HG03045 (cell line): ENCODE measurements at regions not wholly inside any gene's neighbourhood (a gene's known extent, or its start where the extent isn't known, plus 50 kb on each side); places are given as distances from the start of the nearest gene placed in this dataset.

Experiments used
- ATAC-seq: cut with Tn5 transposase; IDR thresholded peaks from one replicate; pipeline ENCODE4 v1.9.1; 2021; ENCODE audit warnings: mild to moderate bottlenecking, moderate library complexity; ENCODE audit not compliant: unreplicated experiment

DNA sequence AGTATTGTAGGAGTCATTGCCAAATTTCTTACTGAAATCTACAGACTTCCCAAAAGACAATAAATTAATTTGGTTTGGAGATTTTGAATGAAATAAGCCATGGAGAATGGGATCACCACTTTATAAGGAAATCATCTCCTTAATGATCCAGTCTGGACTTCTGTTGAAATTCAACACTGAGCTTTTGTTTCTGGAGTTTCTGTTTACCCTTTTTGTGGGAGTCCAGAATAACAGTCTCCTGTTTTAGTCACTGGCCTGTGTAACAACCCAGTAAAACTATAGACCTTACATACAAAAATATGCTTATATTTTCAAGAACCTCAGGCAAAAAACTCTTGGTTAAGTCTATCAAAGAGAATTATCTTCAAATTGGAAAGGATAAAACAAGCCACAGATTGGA is 321.7 kb upstream of the PLET1 start:
- no peak for ATAC-seq

DNA sequence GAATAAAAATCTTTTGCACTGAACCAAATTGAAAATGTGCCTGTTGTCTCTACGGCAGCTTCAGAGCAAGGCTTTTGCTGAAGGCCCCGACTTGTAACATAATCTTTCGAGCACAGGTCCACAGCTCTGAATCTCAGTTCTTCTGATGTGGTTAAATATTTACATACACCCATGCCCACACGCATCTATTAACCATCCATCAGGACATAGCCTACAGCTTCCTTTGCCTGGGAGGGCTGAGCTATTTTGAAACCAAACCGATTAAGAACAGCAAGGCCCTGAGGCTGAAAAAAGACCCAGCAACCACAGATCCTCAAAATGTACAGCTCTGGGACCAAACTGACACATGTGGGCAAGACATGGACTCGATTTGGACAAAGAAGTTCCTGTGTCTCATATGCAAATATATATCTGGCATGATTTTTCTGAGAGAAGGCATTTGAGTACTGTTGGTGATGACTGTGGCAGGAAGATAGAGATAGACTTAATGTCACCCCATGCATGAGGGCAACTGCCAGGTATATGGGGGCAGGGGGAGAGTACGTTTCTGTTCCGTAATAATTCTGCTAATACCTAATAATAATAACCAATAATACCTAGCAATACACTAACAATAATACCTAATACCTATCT is 322.7 kb upstream of the PLET1 start:
- peak; percentile 83 for ATAC-seq

DNA sequence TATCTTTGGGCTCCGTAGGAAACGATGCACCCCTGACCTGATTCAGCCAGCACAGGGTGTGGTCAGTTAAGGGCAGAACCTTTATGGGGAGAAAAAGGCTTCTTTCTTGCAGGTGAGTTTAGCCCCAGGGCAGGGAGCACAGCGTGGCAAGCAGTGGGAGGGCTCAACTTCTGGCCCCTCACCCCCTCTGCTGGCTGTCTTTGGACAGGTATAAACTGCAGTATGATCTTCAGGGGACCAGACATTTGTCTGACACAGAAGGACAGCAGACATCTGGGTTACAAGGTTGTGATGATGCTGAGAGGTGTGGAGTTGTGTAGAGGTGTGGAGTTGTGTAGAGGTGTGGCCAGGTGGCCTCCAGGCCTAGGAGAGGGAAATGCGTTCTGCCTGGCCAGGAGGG is 324.0 kb upstream of the PLET1 start:
- no peak for ATAC-seq

DNA sequence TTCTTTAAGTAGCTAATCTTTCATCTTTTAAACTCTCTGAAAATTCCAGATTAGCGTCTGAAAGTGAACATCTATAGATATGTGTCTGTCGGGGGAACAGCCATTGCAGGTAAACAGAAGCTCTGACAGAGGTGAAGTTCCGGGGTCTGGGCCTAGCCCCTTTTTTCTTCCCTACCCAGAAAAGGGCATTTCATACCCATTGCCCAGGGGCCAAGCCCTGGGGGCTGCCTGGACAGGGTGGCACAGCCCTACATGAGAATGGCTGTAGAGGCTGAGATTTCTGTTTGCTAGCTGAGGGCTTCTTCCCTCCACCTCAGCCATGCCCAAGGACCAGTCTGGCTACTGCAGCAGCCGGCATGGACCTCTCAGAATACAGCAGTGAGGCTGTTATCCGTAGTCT is 327.0 kb upstream of the PLET1 start:
- ATAC-seq, result no peak

DNA sequence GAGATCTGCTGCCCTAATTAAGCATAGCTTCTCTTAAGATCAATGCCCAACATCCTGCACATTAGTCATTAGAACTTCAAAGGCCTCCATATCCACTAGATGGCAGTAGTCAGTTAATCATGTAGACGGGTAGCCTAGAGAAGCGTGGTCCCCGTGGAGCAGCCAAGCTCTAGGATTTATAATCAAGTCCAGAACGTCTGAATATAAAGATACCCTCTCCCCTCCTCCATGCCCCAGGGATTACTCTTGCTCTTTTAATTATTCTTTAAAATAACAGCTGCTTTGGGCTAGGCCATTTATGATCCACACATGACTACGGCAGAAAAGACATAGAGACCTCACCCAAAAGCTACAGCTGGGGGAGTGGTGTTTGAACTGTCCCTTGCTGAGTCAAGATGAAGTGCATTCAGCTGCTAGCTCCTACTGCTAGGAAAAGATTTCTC is 327.6 kb upstream of the PLET1 start:
- ATAC-seq, result no peak

DNA sequence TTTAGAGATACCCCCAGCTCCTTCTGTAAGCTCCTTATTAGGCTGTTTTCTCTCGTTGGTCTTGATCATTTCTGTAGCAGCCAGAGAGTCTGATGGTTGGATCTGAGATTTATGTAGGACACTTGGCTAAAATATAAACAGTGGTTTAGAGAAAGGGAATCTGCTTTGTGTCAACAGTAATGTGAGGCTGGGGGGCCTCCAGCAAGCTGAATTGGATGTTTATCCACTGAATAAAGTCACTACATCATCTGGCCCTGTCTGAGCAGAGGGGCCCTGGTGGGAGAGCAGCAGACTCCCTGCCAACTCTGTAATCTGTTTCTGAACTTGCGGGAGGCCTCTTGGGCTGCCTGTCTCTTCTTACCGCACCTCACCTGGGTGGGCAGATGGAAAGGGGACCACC is 328.5 kb upstream of the PLET1 start:
- no peak for ATAC-seq

DNA sequence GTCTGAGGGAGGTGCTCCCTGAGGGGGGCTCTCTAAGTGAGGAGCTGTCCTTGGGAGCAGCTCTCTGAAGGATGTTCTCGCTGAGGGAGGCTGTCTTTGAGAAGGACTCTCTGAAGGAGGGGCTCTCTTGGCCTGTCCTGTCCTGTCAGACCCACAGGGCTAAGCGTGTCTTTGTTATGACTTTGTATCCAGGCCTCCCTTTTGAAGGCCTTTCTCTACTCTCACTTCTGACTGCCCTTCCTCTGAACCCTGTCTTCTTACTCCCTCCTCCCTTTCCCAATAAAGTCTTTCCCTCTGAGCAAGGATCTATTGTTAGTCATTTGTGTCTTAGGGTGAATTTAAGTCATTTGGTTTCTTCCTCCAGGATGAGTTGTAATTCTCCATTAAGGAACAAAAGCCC is 330.1 kb upstream of the PLET1 start:
- no peak for ATAC-seq

DNA sequence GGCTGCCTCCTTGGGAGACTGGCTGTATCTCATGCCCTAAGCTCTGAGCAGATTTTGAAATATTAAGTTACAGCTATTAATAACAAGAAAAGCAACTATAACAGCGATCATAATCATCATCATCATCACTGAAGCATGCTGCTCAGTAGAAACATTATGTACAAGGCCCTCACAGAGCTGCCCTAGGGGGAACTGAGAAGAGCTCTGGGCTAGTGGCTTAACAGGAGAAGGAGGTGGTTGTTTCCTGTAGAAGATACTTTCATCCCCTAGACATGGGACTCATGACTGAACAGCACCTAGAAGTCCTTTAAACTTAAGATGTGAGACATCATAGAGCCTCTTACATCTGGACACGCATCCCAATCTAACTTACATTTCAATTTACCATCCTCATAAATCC is 332.8 kb upstream of the PLET1 start:
- no peak for ATAC-seq

DNA sequence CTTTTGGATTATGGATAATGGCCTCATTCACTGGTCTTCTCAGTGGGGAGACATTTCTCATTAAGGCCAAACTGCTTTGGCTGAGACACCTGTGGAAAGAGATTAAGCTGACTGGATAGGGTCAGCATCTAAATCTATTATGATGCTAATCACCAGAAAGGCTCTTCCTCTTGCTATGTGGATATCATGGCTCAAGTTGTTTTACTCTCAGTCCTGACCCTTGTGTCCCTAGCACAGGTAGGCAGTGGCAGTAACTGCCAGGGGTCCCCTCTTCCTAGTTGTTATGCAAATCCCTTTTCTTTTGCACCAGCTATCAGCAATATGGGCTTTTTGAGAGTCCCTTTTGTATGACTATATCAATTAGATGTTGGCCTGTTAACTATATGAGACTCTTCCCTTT is 335.7 kb upstream of the PLET1 start:
- no peak for ATAC-seq

DNA sequence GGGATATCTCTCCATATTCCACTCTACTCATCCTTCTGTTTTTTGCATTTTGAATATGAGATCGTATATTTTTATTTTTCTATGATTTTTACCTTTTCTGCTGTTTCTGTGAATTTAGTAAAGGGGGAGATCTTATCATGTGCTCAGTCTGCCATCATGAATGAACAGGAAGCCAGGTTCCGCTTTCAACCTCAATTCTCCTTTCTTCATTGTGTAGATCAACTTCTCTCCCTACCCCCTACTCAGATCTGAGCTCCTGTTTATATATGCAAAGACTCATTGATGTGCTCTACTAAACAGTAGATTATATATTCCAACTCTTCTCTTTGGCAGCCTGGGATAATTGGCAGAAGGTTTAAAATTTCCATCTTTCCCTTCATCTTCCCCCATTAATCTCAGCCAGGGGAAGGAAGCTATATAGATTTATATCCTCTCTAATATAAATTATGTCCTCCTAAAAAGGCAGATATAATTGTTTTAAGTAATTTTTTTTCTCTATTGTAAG is 336.7 kb upstream of the PLET1 start:
- ATAC-seq, result no peak

DNA sequence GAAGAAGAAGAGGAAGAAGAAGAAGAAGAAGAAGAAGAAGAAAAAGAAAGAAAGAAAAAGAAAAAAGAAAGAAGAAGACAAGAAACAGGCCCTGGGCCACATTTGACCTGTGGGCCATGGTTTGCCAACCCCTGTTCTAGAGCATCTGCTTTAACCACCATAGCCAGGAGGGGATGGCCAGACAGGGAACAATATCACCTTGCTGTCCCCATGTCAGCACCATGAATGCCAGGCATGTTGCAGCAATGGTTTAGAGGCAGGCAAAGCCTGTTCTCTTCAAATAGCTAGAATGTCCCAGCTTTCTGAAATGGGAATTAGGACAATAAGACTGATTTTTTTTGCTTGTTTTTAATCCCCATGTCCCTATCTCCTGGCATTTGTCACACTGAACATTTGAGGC is 338.6 kb upstream of the PLET1 start:
- no peak for ATAC-seq

DNA sequence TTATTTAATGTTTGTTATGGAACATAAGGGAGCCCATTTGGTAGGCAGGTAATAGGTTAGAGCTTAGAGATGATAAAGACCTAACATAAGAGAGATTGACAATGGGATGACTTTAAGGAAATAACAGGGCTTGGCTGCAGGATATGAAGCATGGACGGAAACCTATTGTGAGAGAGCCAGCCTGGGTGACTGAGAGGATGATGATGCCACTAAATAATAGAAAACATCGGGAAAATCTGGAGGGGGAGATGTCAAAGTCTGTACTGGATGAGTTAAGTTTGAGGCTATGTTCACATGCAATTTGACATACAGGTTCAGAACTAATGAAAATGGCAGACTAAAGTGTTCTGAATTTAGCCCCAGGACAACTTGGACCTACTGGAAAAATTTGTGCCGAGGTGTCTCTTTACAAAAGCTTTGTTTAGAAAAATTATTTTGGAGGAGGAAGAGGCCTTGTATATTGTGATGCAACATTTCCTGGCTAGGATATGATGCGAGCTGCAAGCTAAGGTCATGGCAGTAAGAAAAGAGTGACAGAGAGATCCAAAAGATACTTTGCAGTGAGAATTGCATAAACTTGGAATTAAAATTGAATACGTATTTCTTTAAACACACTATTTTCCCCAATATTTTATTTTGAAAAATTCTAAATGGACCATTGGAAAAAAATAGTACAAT is 339.3 kb upstream of the PLET1 start:
- ATAC-seq, result no peak

DNA sequence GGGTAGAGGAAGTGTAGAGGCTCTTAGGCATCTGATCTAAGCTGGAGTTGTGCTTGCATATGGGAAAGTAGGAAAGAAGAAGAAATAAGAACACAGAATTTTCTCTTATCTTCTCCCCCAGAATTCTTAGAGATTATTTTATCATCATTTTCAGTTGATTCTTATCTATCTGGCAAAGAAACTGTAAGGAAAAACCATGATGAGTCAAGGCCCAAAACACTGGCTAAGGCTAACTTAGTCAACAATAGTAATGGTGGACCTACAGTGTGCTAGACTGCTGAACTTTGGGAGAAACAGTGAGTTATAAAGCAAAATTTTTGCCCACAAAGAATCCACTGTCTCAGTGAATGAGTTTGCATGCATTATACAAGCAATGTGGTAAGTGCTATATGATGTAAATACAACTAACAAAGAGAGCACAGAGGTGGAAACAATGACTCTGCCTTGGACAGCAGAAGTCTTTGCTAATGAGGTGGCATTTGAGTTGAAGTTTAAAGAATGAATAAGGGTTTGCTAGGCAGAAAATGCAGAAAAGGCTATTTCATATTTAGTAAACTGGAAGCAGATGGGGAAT is 344.5 kb upstream of the PLET1 start:
- ATAC-seq, result no peak

DNA sequence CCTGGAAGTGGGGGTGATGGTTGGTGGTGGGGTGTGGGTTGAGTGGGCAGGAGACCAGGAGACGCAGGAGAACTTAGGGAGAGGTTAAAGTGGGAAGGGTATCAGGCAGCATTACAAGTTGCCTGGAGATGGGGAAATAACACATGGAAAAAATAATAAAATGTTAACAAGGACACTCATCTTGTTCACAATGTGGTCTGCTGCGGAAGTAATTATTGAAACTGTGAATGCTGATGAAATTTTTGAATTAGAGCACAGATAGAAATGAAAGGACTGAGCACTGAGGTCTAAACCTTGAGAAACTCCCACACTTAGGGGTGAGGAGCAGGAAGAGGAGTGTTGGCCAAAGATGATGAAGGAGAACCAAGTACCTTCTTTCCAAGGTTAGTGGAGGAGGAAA is 346.0 kb upstream of the PLET1 start:
- no peak for ATAC-seq

DNA sequence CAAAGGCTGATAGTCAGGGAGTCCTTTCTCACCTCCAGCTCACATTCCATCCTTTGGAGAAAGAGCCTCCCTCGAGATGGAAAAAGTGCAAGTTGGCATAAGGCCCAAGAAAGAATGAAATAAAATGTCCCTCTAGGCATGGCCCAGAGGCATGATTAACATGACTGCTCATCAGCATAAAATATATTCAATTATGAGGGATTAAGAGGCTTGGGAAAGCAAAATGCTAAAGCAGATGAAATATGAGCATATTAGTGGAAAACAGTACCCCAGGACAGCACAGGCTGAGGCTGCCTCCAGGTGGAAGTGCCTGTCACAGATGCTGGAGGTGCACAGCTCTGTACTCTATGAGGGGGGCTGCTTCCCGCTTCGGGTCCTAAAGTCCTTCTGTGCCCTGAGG is 347.8 kb upstream of the PLET1 start:
- no peak for ATAC-seq

DNA sequence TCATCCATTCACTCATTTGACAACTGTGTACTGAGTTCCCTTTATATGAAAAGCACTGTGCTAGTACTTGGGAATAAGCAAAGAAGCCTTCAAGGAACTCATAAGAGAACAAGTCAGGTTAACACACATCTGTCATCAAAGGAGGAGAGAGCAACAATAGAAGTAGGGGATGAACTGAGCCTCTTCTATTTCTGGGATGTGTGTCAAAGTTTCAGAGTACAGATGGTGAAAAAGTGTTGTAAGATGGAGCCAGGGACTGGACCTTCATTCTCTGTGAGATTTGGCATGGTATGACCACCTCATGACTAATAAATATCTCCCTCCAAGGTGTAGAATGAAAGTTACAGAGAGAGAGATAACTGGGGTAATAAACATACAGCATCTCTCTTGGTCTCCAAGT is 349.8 kb upstream of the PLET1 start:
- ATAC-seq, result no peak

DNA sequence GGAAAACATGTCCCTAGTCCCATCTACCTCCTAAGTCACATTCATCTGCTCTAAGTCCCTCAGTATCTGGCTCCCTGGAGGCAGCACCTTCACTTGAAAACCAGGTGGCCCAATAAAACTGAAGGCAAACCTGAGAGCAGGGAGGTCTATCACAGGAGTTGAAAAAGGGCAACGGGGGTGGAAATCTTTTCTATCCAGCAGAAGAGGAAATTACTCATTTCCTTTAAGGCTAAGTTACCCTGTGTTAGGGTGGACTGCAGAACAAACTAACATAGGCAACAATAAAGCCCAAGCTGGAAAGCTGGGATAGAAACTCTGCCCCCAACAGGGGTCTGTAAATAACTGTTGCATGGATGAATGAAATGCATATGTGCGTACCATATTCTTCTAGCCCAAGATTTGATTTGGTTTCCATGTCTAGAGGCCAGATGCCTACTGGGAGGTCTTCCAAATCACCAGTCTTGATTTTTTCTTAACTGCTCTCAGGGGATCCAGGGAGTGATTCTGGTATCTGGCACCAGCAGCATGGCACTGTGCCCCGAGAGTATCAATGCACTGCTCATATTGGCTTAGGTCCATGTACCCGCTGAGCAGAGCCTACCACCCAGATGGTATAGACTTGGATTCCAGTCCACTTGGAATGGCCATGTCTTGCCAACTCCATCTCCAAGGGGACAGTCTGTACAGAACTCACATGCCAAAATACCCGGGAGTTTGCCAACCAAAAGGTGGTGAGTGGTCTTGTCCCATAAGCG is 350.0 kb upstream of the NCAM1 start:
- no peak for ATAC-seq

DNA sequence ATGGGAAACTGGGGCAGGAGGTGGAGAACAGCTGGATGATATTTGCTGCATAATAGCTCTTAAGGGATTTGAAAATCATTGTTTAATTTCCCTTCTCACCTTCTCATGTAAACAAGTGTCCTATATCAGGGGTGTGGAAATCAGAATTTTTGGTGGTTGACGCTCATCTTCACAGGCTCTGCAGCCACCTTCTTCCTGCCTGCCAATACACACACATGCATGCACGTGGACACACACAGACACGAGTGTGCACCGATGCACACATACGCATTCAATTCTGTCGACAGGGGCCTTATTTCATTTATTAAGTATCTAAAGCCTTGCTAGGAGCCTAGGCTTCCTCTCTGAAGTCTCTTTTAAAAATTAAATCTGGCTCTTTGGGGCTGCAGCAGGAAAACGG is 349.4 kb upstream of the NCAM1 start:
- ATAC-seq, result no peak

DNA sequence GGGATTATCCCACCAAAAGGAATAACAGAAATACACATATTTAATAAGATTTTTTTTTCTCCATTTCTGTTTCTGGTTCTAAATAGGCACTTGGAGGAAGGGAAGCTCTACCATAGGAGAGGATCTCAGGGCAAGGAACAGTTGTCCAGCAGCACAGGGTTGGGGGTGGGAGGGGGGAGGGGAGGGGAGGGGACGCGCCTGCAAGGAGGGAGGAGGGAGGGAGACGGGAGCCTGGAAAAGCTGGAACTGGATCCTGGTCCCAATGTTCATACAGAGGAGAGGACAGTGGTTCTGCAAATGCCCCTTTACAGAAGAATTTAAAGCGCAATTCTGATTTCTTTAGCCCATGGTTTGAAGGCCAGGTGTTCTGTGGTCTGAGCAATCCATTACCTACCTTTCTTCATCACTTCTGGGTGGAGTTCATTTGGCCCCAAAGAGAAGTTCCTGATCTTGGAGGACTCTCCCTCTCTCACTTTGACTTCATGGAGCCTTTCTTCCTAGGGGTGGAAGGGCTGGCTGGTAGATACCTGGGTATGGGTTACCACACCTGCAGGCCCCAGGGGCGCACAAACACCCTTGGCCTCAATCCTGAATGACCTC is 348.9 kb upstream of the NCAM1 start:
- no peak for ATAC-seq

DNA sequence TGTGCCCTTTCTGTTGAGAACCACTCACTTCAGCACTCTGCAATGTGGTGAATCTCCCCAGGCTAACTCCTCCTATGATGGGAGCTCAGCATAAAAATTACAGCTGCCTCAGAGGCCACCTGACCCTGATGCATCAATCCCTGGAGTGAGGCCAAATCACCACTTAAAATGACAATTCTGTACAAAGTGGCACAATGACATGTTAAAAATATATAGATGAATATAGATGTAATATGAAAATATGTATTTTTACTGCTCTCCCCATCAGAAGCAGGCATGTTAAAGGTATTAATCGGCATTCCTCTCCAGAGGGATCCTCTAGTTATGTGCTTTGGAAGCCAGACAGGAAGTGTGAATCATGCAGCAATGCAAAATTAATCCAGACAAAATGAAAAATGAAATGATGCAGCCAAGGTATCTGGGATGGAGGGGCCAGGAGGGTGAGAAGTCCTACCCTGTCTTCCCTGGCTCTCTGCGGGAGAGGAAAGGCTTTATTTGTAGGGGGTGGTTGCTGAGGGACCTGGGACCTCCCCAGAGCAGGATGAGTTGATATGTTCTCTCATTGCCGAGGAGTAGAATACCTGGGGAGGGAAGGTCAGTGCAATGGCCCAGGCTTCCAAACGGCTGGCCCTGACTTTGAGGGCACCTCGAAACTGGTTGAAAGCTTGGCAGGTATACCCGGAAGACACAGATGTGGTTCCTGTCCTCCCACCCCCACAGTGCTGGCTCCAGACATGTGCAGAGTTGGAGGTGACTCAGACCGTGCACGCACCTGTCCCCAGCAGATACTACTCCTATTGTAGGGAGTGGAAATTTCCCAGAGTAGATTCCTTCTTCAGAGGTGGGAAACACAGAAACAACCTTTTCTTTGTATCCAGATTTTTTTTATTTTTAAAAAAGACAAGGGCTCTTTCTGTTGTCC is 347.9 kb upstream of the NCAM1 start:
- ATAC-seq, result no peak
